ENCODE measurements at regions not wholly inside any gene's neighbourhood (a gene's known extent, or its start where the extent isn't known, plus 50 kb on each side); places are given as distances from the start of the nearest gene placed in this dataset.

DNA sequence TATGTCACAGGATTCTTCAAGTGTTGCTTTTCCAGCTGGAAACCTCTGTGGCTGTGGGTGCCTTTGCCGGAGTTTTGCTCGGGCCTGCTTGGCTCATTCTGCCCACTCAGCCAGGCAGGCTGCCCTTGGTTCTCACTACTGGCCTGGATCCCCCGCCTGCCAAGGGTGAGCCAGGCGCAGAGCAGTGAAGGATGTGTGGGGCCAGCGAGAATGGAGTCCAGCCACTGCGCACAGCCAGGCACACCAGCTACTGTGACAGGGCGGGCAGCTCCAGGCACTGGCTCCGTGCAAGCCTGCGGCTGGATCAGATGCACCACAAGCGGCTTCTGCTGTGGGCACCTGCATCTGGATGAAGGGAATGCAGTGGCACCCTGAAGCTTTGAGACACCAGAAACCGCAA, 257.1 kb downstream of the RPRM start:
- Histone ChIP-seq H3K9me3 (no peaks in the 10 kb centered on the region), H3K27me3 (no peaks in the 10 kb centered on the region), H3K4me3 (no peak overlapping the region), H3K27ac (no peak overlapping the region), H3K4me1 (no peaks in the 10 kb centered on the region), H3K36me3 (no peaks in the 10 kb centered on the region)
- TF ChIP-seq CTCF (IDR thresholded peaks at IDR 0.05) (no peak), POLR2A (IDR thresholded peaks at IDR 0.05) (no peak)
- WGBS, 2 donors: 94 to 95% methylated on average over 5 of the region's 11 CpGs
- intact Hi-C loops (cut with DNase I): no loop called here
- no peak for DNase-seq

DNA sequence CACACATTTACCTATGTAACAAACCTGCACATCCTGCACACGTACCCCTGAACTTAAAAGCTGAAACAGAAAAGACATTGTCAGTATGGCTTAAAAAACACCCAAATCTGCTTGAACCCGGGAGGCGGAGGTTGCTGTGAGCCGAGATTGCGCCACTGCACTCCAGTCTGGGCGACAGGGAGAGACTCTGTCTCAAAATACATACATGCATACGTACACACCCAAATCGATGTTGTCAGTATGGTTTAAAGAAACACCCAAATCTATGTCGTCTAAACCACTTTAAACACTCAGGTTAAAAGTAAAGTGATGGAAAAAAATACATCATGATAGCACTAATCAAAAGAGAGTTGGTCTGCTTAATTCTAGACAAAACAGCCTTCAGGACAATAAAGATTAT, 257.5 kb downstream of the RPRM start:
- WGBS, 2 donors: 76 to 88% methylated on average over 9 of the region's 9 CpGs
- TF ChIP-seq CTCF (IDR thresholded peaks at IDR 0.05) (no peak), POLR2A (IDR thresholded peaks at IDR 0.05) (no peak)
- H3K9me3 ChIP-seq: no peaks in the 10 kb centered on the region
- H3K27me3 ChIP-seq: no peaks in the 10 kb centered on the region
- no peak for DNase-seq
- no peaks in the 10 kb centered on the region for H3K36me3 ChIP-seq
- H3K4me1 ChIP-seq: no peaks in the 10 kb centered on the region
- no peak overlapping the region for H3K27ac ChIP-seq
- intact Hi-C loops (cut with DNase I): no loop called here
- no peak overlapping the region for H3K4me3 ChIP-seq

- Histone ChIP-seq H3K36me3 (no peaks in the 10 kb centered on the region), H3K9me3 (no peaks in the 10 kb centered on the region), H3K4me1 (no peaks in the 10 kb centered on the region), H3K4me3 (no peak overlapping the region), H3K27me3 (no peaks in the 10 kb centered on the region), H3K27ac (no peak overlapping the region)
- intact Hi-C loops (cut with DNase I): no loop called here
- no peak for TF ChIP-seq POLR2A (IDR thresholded peaks at IDR 0.05)
- no peak for TF ChIP-seq CTCF (IDR thresholded peaks at IDR 0.05)
- no peak for DNase-seq
Observed at GRCh38 chr2:153218851-153219250, 259.7 kb downstream of the RPRM start.

DNA sequence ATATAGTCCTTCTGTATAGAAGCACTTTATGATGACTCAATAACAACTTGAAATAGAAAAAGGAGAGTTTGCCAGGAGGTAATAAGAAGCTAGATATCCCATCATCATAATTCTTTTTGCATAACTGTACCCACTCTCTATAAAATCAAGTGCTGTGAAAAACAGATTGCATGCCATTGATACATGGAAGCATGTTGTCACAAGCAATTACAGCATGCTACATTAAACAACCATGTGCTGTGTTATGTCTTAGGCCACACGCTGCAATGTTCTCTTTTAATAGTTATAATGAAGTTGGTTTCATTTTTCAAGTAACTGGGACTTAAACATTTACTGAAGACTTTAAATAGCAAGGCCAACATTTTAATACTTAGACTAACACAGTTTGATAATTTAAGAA, 264.2 kb downstream of the RPRM start:
- Histone ChIP-seq H3K4me1 (no peaks in the 10 kb centered on the region), H3K36me3 (no peaks in the 10 kb centered on the region), H3K27me3 (no peaks in the 10 kb centered on the region), H3K9me3 (no peaks in the 10 kb centered on the region), H3K4me3 (no peak overlapping the region), H3K27ac (no peak overlapping the region)
- TF ChIP-seq POLR2A (IDR thresholded peaks at IDR 0.05): no peak
- no peak for TF ChIP-seq CTCF (IDR thresholded peaks at IDR 0.05)
- DNase-seq: no peak
- WGBS, 2 donors: 34 to 47% methylated on average over 1 of the region's 1 CpG
- intact Hi-C loops (cut with DNase I): no loop called here

GRCh38 chr2:153213022-153213421, 265.5 kb downstream of the RPRM start:
- Histone ChIP-seq H3K4me3 (no peak overlapping the region), H3K36me3 (no peaks in the 10 kb centered on the region), H3K27ac (no peak overlapping the region), H3K27me3 (no peaks in the 10 kb centered on the region), H3K4me1 (no peaks in the 10 kb centered on the region), H3K9me3 (no peaks in the 10 kb centered on the region)
- no peak for DNase-seq
- no peak for TF ChIP-seq CTCF (IDR thresholded peaks at IDR 0.05)
- TF ChIP-seq POLR2A (IDR thresholded peaks at IDR 0.05): no peak
- WGBS, 2 donors: 72 to 79% methylated on average over 1 of the region's 1 CpG
- intact Hi-C loops (cut with DNase I): no loop called here
